ENCODE measurements at regions not wholly inside any gene's neighbourhood (a gene's known extent, or its start where the extent isn't known, plus 50 kb on each side); places are given as distances from the start of the nearest gene placed in this dataset.
"Not testable (repeated sequence)": the region's sequence is repeated elsewhere in the genome, so short reads cannot be mapped to it uniquely, and the experiment has no call there.

DNA sequence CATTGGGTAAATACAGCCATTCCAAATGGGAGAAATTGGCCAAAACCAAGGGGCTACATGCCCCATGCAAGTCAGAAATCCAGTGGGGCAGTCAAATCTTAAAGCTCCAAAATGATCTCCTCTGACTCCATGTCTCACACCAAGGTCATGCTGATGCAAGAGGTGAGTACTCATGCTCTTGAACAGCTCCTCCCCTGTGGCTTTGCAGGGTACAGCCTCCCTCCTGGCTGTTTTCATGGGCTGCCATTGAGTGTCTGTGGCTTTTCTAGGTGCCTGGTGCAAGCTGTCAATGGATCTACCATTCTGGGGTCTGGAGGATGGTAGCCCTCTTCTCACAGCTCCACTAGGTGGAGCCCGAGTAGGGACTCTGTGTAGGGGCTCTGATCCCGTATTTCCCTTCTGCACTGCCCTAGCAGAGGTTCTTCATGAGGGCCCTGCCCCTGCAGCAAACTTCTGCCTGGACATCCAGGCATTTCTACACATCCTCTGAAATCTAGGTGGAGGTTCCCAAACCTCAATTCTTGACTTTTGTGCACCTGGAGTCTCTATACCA is 135.7 kb upstream of the TSHZ3 start:
- H4K20me1 ChIP-seq (ENCODE audit: insufficient read depth, low read length); H3K4me3 ChIP-seq (replicated peaks in 1 of 3; ENCODE audit: insufficient read depth in 1 of 3, low read depth in 2 of 3, low read length in 3 of 3); intact Hi-C loops (cut with micrococcal nuclease; ENCODE audit: unreplicated experiment); in situ Hi-C loops (cut with HindIII; ENCODE audit: extremely low pct_ligation_motif_present, low pct_unique_long_range_greater_than_20kb); H3K27me3 ChIP-seq (ENCODE audit: control insufficient read depth in 1 of 2, insufficient read depth in 2 of 2, low read length in 2 of 2); H3K4me1 ChIP-seq (ENCODE audit: insufficient read depth, low read length); H3K4me2 ChIP-seq (ENCODE audit: low read depth, low read length); H3K9ac ChIP-seq (ENCODE audit: insufficient read depth, low read depth, low read length); DNase-seq (ENCODE audit: low spot score); BruUV-seq (replicated peaks); H3K36me3 ChIP-seq (replicated peaks in 1 of 2; ENCODE audit: control insufficient read depth in 1 of 2, insufficient read depth in 2 of 2, low read length in 2 of 2); POLR2A ChIA-PET; ATAC-seq; FAIRE-seq; H2AFZ ChIP-seq (ENCODE audit: low read length); H3K79me2 ChIP-seq (ENCODE audit: insufficient read depth, low read length); H3K27ac ChIP-seq (ENCODE audit: extremely low read length, insufficient read depth, low read length): not testable (repeated sequence)
- CTCF ChIA-PET (ENCODE audit: low intra/inter-chr PET ratio, low total read pairs), result interaction anchor here (0.7 kb wide), 1 partner anchor 740 kb away, joined by 3 read pairs; no protein-coding TSS in a partner anchor
- peak; percentile 24 for TF ChIP-seq STAG1 (CRISPR knock-in tag; IDR thresholded peaks at IDR 0.05)
- peaks cover 83% of the 10 kb centered on the region for H3K9me3 ChIP-seq (ENCODE audit: low read length)
- 0% methylated on average over 2 of the region's 2 CpGs for WGBS (ENCODE audit: low lambda C conversion rate)

DNA sequence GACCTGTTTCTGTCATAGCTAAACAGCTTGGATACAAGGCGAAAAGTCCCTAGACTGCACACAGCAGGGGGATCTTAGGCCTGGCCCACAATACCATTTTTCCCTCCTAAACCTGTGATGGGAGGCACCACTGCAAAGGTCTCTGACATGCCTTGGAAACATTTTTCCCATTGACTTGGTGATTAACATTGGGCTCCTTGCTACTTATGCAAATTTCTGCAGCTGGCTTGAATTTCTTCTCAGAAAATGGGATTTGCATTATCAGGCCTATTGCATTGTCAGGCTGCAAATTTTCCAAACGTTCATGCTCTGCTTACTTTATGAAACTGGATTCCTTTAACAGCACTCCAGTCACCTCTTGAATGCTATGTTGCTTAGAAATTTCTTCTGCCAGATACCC is 136.2 kb upstream of the TSHZ3 start:
- no peaks in the 10 kb centered on the region for H3K4me1 ChIP-seq (ENCODE audit: insufficient read depth, low read length)
- 0% methylated on average over 1 of the region's 2 CpGs for WGBS (ENCODE audit: low lambda C conversion rate)
- TF ChIP-seq, protein P1, sequence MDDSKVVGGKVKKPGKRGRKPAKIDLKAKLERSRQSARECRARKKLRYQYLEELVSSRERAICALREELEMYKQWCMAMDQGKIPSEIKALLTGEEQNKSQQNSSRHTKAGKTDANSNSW (CRISPR knock-in tag; IDR thresholded peaks at IDR 0.05; ENCODE audit: borderline replicate concordance), result no peak
- TF ChIP-seq SIX4 (CRISPR knock-in tag; IDR thresholded peaks at IDR 0.05) (no peak), ZNF543 (CRISPR knock-in tag; IDR thresholded peaks at IDR 0.05) (no peak), SYNCRIP (IDR thresholded peaks at IDR 0.05; ENCODE audit: insufficient read depth, low read depth, low read length) (no peak), FOSL1 (CRISPR knock-in tag; IDR thresholded peaks at IDR 0.05; ENCODE audit: borderline replicate concordance) (no peak), FOXA3 (CRISPR knock-in tag; IDR thresholded peaks at IDR 0.05) (no peak), ZFAT (CRISPR knock-in tag; conservative IDR thresholded peaks at IDR 0.05) (no peak), ZEB1 (IDR thresholded peaks at IDR 0.05; ENCODE audit: insufficient replicate concordance, low read depth) (no peak), NFATC3 (CRISPR knock-in tag; IDR thresholded peaks at IDR 0.05) (no peak)
- TF ChIP-seq, protein P2, sequence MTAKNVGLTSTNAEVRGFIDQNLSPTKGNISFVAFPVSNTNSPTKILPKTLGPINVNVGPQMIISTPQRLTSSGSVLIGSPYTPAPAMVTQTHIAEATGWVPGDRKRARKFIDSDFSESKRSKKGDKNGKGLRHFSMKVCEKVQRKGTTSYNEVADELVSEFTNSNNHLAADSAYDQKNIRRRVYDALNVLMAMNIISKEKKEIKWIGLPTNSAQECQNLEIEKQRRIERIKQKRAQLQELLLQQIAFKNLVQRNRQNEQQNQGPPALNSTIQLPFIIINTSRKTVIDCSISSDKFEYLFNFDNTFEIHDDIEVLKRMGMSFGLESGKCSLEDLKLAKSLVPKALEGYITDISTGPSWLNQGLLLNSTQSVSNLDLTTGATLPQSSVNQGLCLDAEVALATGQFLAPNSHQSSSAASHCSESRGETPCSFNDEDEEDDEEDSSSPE (CRISPR knock-in tag; IDR thresholded peaks at IDR 0.05), result no peak
- in situ Hi-C loops (cut with HindIII; ENCODE audit: extremely low pct_ligation_motif_present, low pct_unique_long_range_greater_than_20kb), result no loop called here
- FAIRE-seq, result no peak
- DNase-seq (ENCODE audit: low spot score), result no peak
- H4K20me1 ChIP-seq (ENCODE audit: insufficient read depth, low read length), result no peaks in the 10 kb centered on the region
- H2AFZ ChIP-seq (ENCODE audit: low read length), result no peak overlapping the region
- POLR2A ChIA-PET, result no interaction called here
- no peaks in the 10 kb centered on the region for H3K36me3 ChIP-seq (replicated peaks in 1 of 2; ENCODE audit: control insufficient read depth in 1 of 2, insufficient read depth in 2 of 2, low read length in 2 of 2)
- no peaks in the 10 kb centered on the region for H3K27me3 ChIP-seq (ENCODE audit: control insufficient read depth in 1 of 2, insufficient read depth in 2 of 2, low read length in 2 of 2)
- H3K4me2 ChIP-seq (ENCODE audit: low read depth, low read length), result no peak overlapping the region
- CTCF ChIA-PET (ENCODE audit: low intra/inter-chr PET ratio, low total read pairs), result no interaction called here
- BruUV-seq (replicated peaks), result no TSS peak
- intact Hi-C loops (cut with micrococcal nuclease; ENCODE audit: unreplicated experiment), result no loop called here
- no peak overlapping the region for H3K4me3 ChIP-seq (replicated peaks in 1 of 3; ENCODE audit: insufficient read depth in 1 of 3, low read depth in 2 of 3, low read length in 3 of 3)
- H3K9ac ChIP-seq (ENCODE audit: insufficient read depth, low read depth, low read length), result no peak overlapping the region
- H3K27ac ChIP-seq (ENCODE audit: extremely low read length, insufficient read depth, low read length), result no peak overlapping the region
- ATAC-seq, result no peak
- no peaks in the 10 kb centered on the region for H3K79me2 ChIP-seq (ENCODE audit: insufficient read depth, low read length)
- peaks cover 84% of the 10 kb centered on the region for H3K9me3 ChIP-seq (ENCODE audit: low read length)

Data from HepG2 (cell line).